WTC11 (cell line): ENCODE measurements at regions not wholly inside any gene's neighbourhood (a gene's known extent, or its start where the extent isn't known, plus 50 kb on each side); places are given as distances from the start of the nearest gene placed in this dataset.

Source experiments
- ATAC-seq: fragments of 200-7000 bp; cut with Tn5 transposase; 2 replicates; pipeline ENCODE4 v1.10.0; 2021; ENCODE audit warnings: mild to moderate bottlenecking, moderate library complexity
- CTCF ChIA-PET: fragments of 300-600 bp; sonication (Branson Sonifier 250); formaldehyde crosslinking; loops from one replicate; lab custom pipeline; 2021; ENCODE audit warnings: antibody characterized with exemption; lab: Charles Lee
- POLR2A ChIA-PET: fragments of 350-600 bp; sonication (Branson Sonifier 250); formaldehyde crosslinking; loops from one replicate; lab custom pipeline; 2021; ENCODE audit warnings: antibody characterized with exemption; lab: Charles Lee
- DNase-seq: peaks from one replicate; pipeline ENCODE4 v3.0.0; 2021; ENCODE audit warnings: low spot score
- H3K27ac Mint-ChIP-seq: 2 replicates; pipeline ENCODE4 v1.8.0; 2021; ENCODE audit warnings: mixed read lengths
- H3K27me3 Mint-ChIP-seq: 2 replicates; pipeline ENCODE4 v1.8.0; 2021; ENCODE audit warnings: low read depth, mild to moderate bottlenecking, moderate library complexity, mixed read lengths
- H3K36me3 Mint-ChIP-seq: 2 replicates; pipeline ENCODE4 v1.8.0; 2021; ENCODE audit warnings: mixed read lengths
- H3K4me1 Mint-ChIP-seq: 2 replicates; pipeline ENCODE4 v1.8.0; 2022; ENCODE audit warnings: mixed read lengths
- H3K4me3 Mint-ChIP-seq: 2 replicates; pipeline ENCODE4 v1.8.0; 2021; ENCODE audit warnings: mild to moderate bottlenecking, moderate library complexity, mixed read lengths
- H3K9me3 Mint-ChIP-seq: 2 replicates; pipeline ENCODE4 v1.8.0; 2021; ENCODE audit warnings: mixed read lengths
- ATF1 ChIP-seq: sonication (generic); formaldehyde crosslinking; IDR thresholded peaks from 2 replicates; pipeline ENCODE4 v1.8.1; 2023; ENCODE audit warnings: mild to moderate bottlenecking, moderate library complexity, missing genetic modification reagents
- CREB1 ChIP-seq: sonication (generic); formaldehyde crosslinking; IDR thresholded peaks from 2 replicates; pipeline ENCODE4 v1.8.0; 2023; ENCODE audit warnings: mild to moderate bottlenecking, missing genetic modification reagents
- ERG ChIP-seq: fragments of 250-450 bp; sonication (Bioruptor Pico); IDR thresholded peaks from 2 replicates; pipeline ENCODE4 v1.8.0; 2021; ENCODE audit warnings: mild to moderate bottlenecking
- ETV6 ChIP-seq: sonication (generic); formaldehyde crosslinking; IDR thresholded peaks from 2 replicates; pipeline ENCODE4 v1.8.1; 2022; ENCODE audit warnings: mild to moderate bottlenecking, missing genetic modification reagents
- FOXK1 ChIP-seq: sonication (generic); formaldehyde crosslinking; IDR thresholded peaks from 2 replicates; pipeline ENCODE4 v1.8.0; 2022; ENCODE audit warnings: mild to moderate bottlenecking, moderate library complexity, missing genetic modification reagents
- JUN ChIP-seq: sonication (generic); formaldehyde crosslinking; IDR thresholded peaks from 2 replicates; pipeline ENCODE4 v1.8.0; 2023; ENCODE audit warnings: mild to moderate bottlenecking, missing genetic modification reagents
- NFATC4 ChIP-seq: fragments of 250-450 bp; sonication (Bioruptor Pico); IDR thresholded peaks from 2 replicates; pipeline ENCODE4 v1.9.0; 2021; ENCODE audit warnings: mild to moderate bottlenecking
- OVOL2 ChIP-seq: fragments of 250-450 bp; sonication (Bioruptor Pico); IDR thresholded peaks from 2 replicates; pipeline ENCODE4 v1.9.0; 2021; ENCODE audit warnings: mild to moderate bottlenecking, borderline replicate concordance
- SMAD4 ChIP-seq: sonication (generic); formaldehyde crosslinking; IDR thresholded peaks from 2 replicates; pipeline ENCODE4 v1.8.0; 2022; ENCODE audit warnings: mild to moderate bottlenecking, missing genetic modification reagents
- TCF7 ChIP-seq: sonication (generic); formaldehyde crosslinking; IDR thresholded peaks from 2 replicates; pipeline ENCODE4 v1.8.0; 2022; ENCODE audit warnings: mild to moderate bottlenecking, low read depth, missing genetic modification reagents, moderate library complexity
- TP53 ChIP-seq: sonication (generic); formaldehyde crosslinking; IDR thresholded peaks from 2 replicates; pipeline ENCODE4 v1.8.1; 2023; ENCODE audit warnings: mild to moderate bottlenecking, missing genetic modification reagents
- USF1 ChIP-seq: sonication (generic); formaldehyde crosslinking; IDR thresholded peaks from 2 replicates; pipeline ENCODE4 v1.8.0; 2022; ENCODE audit warnings: mild to moderate bottlenecking, missing genetic modification reagents
- ZBTB21 ChIP-seq: sonication (generic); formaldehyde crosslinking; IDR thresholded peaks from 2 replicates; pipeline ENCODE4 v1.8.1; 2023; ENCODE audit warnings: mild to moderate bottlenecking, missing genetic modification reagents, borderline replicate concordance
- ZNF121 ChIP-seq: sonication (generic); formaldehyde crosslinking; IDR thresholded peaks from 2 replicates; pipeline ENCODE4 v1.8.0; 2023; ENCODE audit warnings: missing genetic modification reagents
- ZNF232 ChIP-seq: sonication (generic); formaldehyde crosslinking; IDR thresholded peaks from 2 replicates; pipeline ENCODE4 v1.8.0; 2022; ENCODE audit warnings: mild to moderate bottlenecking, missing genetic modification reagents
- ZNF423 ChIP-seq: fragments of 250-450 bp; sonication (Bioruptor Pico); IDR thresholded peaks from 2 replicates; pipeline ENCODE4 v2.1.2; 2022; ENCODE audit warnings: mild to moderate bottlenecking, moderate library complexity
- ZNF532 ChIP-seq: fragments of 250-450 bp; sonication (Bioruptor Pico); IDR thresholded peaks from 2 replicates; pipeline ENCODE4 v1.9.0; 2021; ENCODE audit warnings: mild to moderate bottlenecking, borderline replicate concordance
- ZNF671 ChIP-seq: fragments of 250-450 bp; sonication (Bioruptor Pico); IDR thresholded peaks from 2 replicates; pipeline ENCODE4 v1.8.0; 2021; ENCODE audit warnings: mild to moderate bottlenecking
- TF ChIP-seq, protein P1 (sequence below): fragments of 200-600 bp; IDR thresholded peaks from 2 replicates; pipeline ENCODE4 v1.8.0; 2022; ENCODE audit warnings: antibody characterized with exemption
- TF ChIP-seq, protein P2 (sequence below): sonication (generic); formaldehyde crosslinking; IDR thresholded peaks from 2 replicates; pipeline ENCODE4 v1.8.1; 2023; ENCODE audit warnings: mild to moderate bottlenecking, moderate library complexity, missing genetic modification reagents

DNA sequence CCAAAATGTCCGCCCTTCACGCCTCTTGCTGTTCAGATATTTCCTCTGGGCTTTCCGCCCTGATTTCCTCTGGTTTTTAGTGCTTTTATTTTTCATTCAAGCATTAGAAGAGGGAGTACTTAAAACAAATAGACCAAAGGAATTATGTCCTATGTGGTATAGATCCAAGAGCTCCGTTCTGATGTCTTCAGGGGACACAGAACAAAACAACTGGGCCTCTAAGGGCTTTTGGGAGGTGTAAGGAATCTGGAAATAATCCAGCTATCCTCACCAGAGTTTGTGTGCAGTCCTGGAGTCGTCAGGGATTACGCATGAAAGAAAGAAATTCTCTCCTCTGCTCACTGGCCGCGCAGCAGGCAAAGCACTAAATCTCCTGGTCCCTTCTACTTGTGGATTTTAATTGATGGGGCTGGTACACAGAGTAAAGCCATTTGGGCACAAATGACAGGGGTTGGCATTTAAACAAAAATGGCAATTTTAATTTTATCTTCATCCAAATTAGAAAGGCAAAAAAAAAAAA lies 999.2 kb downstream of the ADGRL3 start (continued):
- TF ChIP-seq TP53 (CRISPR knock-in tag): no peak
- no peak for TF ChIP-seq ERG (CRISPR knock-in tag)

DNA sequence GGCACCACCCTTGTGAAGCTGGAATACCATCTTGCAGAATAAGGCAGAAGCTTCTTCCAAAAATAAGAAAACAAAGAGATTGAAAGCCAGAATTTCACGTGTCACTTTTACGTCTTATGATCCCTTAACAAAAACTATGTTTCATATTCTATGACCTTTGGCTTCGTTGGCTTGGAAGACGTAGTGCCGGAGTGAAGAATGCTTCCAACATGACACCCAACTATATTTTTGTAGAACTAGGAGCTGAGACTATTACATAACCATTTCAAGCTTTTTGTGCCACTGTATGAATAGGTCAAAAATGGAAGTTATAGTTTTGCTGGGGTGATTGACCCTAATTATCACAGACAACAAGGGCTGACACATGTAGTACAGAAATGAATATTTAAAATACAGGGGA lies 996.2 kb downstream of the ADGRL3 start:
- no peak for DNase-seq
- Mint-ChIP-seq H3K27ac (no peak overlapping the region), H3K27me3 (no peaks in the 10 kb centered on the region), H3K4me1 (no peaks in the 10 kb centered on the region), H3K36me3 (no peaks in the 10 kb centered on the region), H3K4me3 (no peak overlapping the region), H3K9me3 (peaks cover 4% of the 10 kb centered on the region; the same call in 1 of the 2 replicates)
- no peak for ATAC-seq
- TF ChIP-seq ZNF532 (CRISPR knock-in tag) (no peak), ZNF232 (CRISPR knock-in tag) (no peak), ZBTB21 (CRISPR knock-in tag) (no peak), ERG (CRISPR knock-in tag) (no peak), JUN (CRISPR knock-in tag) (no peak), ZNF671 (CRISPR knock-in tag) (no peak), USF1 (CRISPR knock-in tag) (no peak), FOXK1 (no peak), SMAD4 (no peak), ETV6 (CRISPR knock-in tag) (no peak)
- TF ChIP-seq, protein P1, sequence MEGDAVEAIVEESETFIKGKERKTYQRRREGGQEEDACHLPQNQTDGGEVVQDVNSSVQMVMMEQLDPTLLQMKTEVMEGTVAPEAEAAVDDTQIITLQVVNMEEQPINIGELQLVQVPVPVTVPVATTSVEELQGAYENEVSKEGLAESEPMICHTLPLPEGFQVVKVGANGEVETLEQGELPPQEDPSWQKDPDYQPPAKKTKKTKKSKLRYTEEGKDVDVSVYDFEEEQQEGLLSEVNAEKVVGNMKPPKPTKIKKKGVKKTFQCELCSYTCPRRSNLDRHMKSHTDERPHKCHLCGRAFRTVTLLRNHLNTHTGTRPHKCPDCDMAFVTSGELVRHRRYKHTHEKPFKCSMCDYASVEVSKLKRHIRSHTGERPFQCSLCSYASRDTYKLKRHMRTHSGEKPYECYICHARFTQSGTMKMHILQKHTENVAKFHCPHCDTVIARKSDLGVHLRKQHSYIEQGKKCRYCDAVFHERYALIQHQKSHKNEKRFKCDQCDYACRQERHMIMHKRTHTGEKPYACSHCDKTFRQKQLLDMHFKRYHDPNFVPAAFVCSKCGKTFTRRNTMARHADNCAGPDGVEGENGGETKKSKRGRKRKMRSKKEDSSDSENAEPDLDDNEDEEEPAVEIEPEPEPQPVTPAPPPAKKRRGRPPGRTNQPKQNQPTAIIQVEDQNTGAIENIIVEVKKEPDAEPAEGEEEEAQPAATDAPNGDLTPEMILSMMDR: no peak
- ChIA-PET CTCF (no interaction called here), POLR2A (no interaction called here)

DNA sequence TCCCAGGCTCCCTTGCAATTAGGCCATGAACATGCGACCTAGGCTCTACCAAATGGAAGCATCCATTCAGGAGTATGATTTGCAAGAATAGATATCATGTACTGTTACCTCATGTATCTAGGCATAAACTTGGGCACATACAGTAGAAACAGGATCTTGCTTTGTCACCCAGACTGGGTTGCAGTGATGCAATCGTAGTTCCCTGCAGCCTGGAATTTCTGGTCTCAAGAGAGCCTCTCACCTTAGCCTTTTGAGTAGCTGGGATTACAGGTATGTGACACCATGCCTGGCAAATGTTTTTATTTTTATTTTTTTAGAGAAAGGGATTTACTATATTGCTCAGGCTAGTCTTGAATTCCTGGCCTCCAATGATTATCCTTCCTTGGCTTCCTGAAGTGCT lies 994.2 kb downstream of the ADGRL3 start:
- peaks cover 4% of the 10 kb centered on the region; the same call in 1 of the 2 replicates for H3K9me3 Mint-ChIP-seq
- H3K27me3 Mint-ChIP-seq: no peaks in the 10 kb centered on the region
- ATAC-seq (no peak), DNase-seq (no peak)
- no peak overlapping the region for H3K4me3 Mint-ChIP-seq
- ChIA-PET POLR2A (no interaction called here), CTCF (no interaction called here)
- no peak overlapping the region for H3K27ac Mint-ChIP-seq
- H3K36me3 Mint-ChIP-seq: no peaks in the 10 kb centered on the region
- H3K4me1 Mint-ChIP-seq: no peaks in the 10 kb centered on the region
- TF ChIP-seq ATF1 (CRISPR knock-in tag) (no peak), NFATC4 (no peak), ERG (CRISPR knock-in tag) (no peak), ZBTB21 (CRISPR knock-in tag) (no peak), ZNF121 (CRISPR knock-in tag) (no peak), OVOL2 (CRISPR knock-in tag) (no peak), TCF7 (CRISPR knock-in tag) (no peak), CREB1 (CRISPR knock-in tag) (no peak), ZNF423 (no peak), FOXK1 (no peak), ETV6 (CRISPR knock-in tag) (no peak)
- TF ChIP-seq, protein P2, sequence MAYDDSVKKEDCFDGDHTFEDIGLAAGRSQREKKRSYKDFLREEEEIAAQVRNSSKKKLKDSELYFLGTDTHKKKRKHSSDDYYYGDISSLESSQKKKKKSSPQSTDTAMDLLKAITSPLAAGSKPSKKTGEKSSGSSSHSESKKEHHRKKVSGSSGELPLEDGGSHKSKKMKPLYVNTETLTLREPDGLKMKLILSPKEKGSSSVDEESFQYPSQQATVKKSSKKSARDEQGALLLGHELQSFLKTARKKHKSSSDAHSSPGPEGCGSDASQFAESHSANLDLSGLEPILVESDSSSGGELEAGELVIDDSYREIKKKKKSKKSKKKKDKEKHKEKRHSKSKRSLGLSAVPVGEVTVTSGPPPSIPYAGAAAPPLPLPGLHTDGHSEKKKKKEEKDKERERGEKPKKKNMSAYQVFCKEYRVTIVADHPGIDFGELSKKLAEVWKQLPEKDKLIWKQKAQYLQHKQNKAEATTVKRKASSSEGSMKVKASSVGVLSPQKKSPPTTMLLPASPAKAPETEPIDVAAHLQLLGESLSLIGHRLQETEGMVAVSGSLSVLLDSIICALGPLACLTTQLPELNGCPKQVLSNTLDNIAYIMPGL (CRISPR knock-in tag): no peak
